ENCODE measurements at regions not wholly inside any gene's neighbourhood (a gene's known extent, or its start where the extent isn't known, plus 50 kb on each side); places are given as distances from the start of the nearest gene placed in this dataset.

GRCh38 chr3:111318289-111318688 lies 223.7 kb upstream of the CD96 start:
- TF ChIP-seq, protein P1, sequence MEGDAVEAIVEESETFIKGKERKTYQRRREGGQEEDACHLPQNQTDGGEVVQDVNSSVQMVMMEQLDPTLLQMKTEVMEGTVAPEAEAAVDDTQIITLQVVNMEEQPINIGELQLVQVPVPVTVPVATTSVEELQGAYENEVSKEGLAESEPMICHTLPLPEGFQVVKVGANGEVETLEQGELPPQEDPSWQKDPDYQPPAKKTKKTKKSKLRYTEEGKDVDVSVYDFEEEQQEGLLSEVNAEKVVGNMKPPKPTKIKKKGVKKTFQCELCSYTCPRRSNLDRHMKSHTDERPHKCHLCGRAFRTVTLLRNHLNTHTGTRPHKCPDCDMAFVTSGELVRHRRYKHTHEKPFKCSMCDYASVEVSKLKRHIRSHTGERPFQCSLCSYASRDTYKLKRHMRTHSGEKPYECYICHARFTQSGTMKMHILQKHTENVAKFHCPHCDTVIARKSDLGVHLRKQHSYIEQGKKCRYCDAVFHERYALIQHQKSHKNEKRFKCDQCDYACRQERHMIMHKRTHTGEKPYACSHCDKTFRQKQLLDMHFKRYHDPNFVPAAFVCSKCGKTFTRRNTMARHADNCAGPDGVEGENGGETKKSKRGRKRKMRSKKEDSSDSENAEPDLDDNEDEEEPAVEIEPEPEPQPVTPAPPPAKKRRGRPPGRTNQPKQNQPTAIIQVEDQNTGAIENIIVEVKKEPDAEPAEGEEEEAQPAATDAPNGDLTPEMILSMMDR (conservative IDR thresholded peaks at IDR 0.05; ENCODE audit: low read depth, low read length), result no peak
- no peak for DNase-seq (ENCODE audit: low read depth)
- no peak overlapping the region for H3K4me3 ChIP-seq (ENCODE audit: low read depth, low read length)

GRCh38 chr3:111319598-111319997 lies 222.4 kb upstream of the CD96 start:
- no peak for DNase-seq (ENCODE audit: low read depth)
- H3K4me3 ChIP-seq (ENCODE audit: low read depth, low read length), result no peak overlapping the region
- TF ChIP-seq, protein P1 (conservative IDR thresholded peaks at IDR 0.05; ENCODE audit: low read depth, low read length), result no peak

- no peak overlapping the region for H3K4me3 ChIP-seq (ENCODE audit: low read depth, low read length)
- DNase-seq (ENCODE audit: low read depth), result no peak
- TF ChIP-seq, protein P1 (conservative IDR thresholded peaks at IDR 0.05; ENCODE audit: low read depth, low read length), result no peak
These were observed 220.2 kb upstream of the CD96 start for GRCh38 chr3:111321786-111322185.

DNA sequence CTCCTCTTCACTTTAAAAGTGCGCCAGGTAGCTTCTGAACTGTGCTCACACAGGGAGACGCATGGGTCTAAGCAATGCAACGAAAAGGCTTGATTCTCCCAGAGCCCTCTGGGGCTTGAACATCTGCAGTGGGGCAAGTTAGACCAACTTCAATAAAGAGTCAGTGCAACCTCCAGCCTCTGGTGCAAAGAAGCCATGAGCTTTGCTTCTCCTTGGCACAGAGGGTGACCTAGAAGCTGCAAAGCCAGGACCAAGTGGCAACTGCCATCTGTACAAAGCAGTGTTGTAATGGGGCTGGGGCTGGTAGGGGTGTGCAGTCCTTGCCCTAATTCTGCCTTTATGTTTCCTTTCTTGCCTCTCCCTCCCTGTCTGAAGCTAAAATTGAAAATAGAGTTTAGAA lies 219.0 kb upstream of the CD96 start:
- DNase-seq (ENCODE audit: low read depth), result no peak
- TF ChIP-seq, protein P1 (conservative IDR thresholded peaks at IDR 0.05; ENCODE audit: low read depth, low read length), result no peak
- H3K4me3 ChIP-seq (ENCODE audit: low read depth, low read length), result no peak overlapping the region

DNA sequence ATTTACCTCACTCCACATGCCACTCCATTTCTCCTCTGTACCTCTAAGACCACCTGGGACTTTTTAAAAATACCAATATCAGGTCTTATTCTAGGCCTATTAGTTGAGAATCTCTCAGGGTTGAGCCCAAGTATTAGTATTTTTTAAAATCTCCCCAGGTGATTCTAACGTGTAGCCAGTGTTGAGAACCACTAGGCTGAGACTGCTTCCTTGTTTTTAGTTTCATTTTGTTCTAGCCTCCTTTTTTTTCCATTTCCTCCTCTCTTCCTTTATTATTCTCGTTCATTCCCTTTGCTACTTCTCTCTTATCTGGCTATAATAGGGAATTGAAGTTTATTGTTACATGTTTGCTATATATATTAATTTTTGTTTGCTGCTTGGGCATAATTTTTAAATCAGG lies 217.8 kb upstream of the CD96 start:
- DNase-seq (ENCODE audit: low read depth), result no peak
- TF ChIP-seq, protein P1 (conservative IDR thresholded peaks at IDR 0.05; ENCODE audit: low read depth, low read length), result no peak
- H3K4me3 ChIP-seq (ENCODE audit: low read depth, low read length), result no peak overlapping the region

- DNase-seq (ENCODE audit: low read depth), result no peak
- TF ChIP-seq, protein P1 (conservative IDR thresholded peaks at IDR 0.05; ENCODE audit: low read depth, low read length), result no peak
- no peak overlapping the region for H3K4me3 ChIP-seq (ENCODE audit: low read depth, low read length)
These were observed 217.4 kb upstream of the CD96 start for GRCh38 chr3:111324645-111325044.

- H3K4me3 ChIP-seq (ENCODE audit: low read depth, low read length), result no peak overlapping the region
- TF ChIP-seq, protein P1 (conservative IDR thresholded peaks at IDR 0.05; ENCODE audit: low read depth, low read length), result no peak
- DNase-seq (ENCODE audit: low read depth), result no peak
These were observed 216.8 kb upstream of the CD96 start for GRCh38 chr3:111325160-111325718.

Data from epithelial cell of proximal tubule (primary cell).